Adipose tissue (tissue), 3 donors: ENCODE measurements at regions not wholly inside any gene's neighbourhood (a gene's known extent, or its start where the extent isn't known, plus 50 kb on each side); places are given as distances from the start of the nearest gene placed in this dataset.

ENCODE experiments used
- H3K27ac ChIP-seq: one replicate; pipeline ENCODE4 v1.5.1; 2013; ENCODE audit warnings: low read depth, low read length
- WGBS, 3 donors: extraction: QIAGEN DNeasy Blood & Tissue Kit; methylation state at CpG; one replicate each; pipeline ENCODE4 v1.1.7; 2013; 5-methylcytosine and 5-hydroxymethylcytosine counted together
- donor health status: healthy with polysubstance abuse.
- donor health status: Bipolar disorder and iron deficiency.
- donor health status: healthy.

GRCh38 chr2:144146076-144146475 is 373.8 kb downstream of the ZEB2 start:
- WGBS, 3 donors: 56 to 60% (median 58%) methylated on average over 1 of the region's 1 CpG
- H3K27ac ChIP-seq: no peak overlapping the region

- WGBS, 3 donors: 78 to 93% (median 82%) methylated on average over 4 of the region's 4 CpGs
- H3K27ac ChIP-seq: no peak overlapping the region
These were observed 376.4 kb downstream of the ZEB2 start for GRCh38 chr2:144143294-144144151.

- WGBS, 3 donors: 70 to 88% (median 75%) methylated on average over 3 of the region's 3 CpGs
- no peak overlapping the region for H3K27ac ChIP-seq
These were observed 379.0 kb downstream of the ZEB2 start for GRCh38 chr2:144140891-144141290.

- no peak overlapping the region for H3K27ac ChIP-seq
- WGBS, 3 donors: 87 to 92% (median 88%) methylated on average over 5 of the region's 5 CpGs
These were observed 382.1 kb downstream of the ZEB2 start for GRCh38 chr2:144137705-144138428.

GRCh38 chr2:144137272-144137671 is 382.6 kb downstream of the ZEB2 start:
- no peak overlapping the region for H3K27ac ChIP-seq
- 89 to 98% (median 96%) methylated on average over 1 of the region's 1 CpG for WGBS, 3 donors

GRCh38 chr2:144136297-144137010 is 383.5 kb downstream of the ZEB2 start:
- no peak overlapping the region for H3K27ac ChIP-seq
- 91 to 95% (median 95%) methylated on average over 4 of the region's 4 CpGs for WGBS, 3 donors

GRCh38 chr2:144133936-144134665 is 385.8 kb downstream of the ZEB2 start:
- no peak overlapping the region for H3K27ac ChIP-seq
- 63 to 81% (median 71%) methylated on average over 7 of the region's 7 CpGs for WGBS, 3 donors

GRCh38 chr2:144132357-144132756 is 387.6 kb downstream of the ZEB2 start:
- WGBS, 3 donors: 92 to 98% (median 95%) methylated on average over 2 of the region's 2 CpGs

GRCh38 chr2:144131042-144131441 is 388.9 kb downstream of the ZEB2 start:
- WGBS, 3 donors: 85 to 92% (median 90%) methylated on average over 5 of the region's 5 CpGs

More at GRCh38 chr2:144132357-144132756, 387.6 kb downstream of the ZEB2 start:
- no peak overlapping the region for H3K27ac ChIP-seq

GRCh38 chr2:144130551-144130950 is 389.4 kb downstream of the ZEB2 start:
- no peak overlapping the region for H3K27ac ChIP-seq

More at GRCh38 chr2:144131042-144131441, 388.9 kb downstream of the ZEB2 start:
- H3K27ac ChIP-seq: no peak overlapping the region

- 93 to 98% (median 93%) methylated on average over 1 of the region's 1 CpG for WGBS, 3 donors
- H3K27ac ChIP-seq: no peak overlapping the region
These were observed 391.7 kb downstream of the ZEB2 start for GRCh38 chr2:144128130-144128746.

GRCh38 chr2:144127693-144128092 is 392.2 kb downstream of the ZEB2 start:
- H3K27ac ChIP-seq: no peak overlapping the region
- 93 to 96% (median 95%) methylated on average over 2 of the region's 2 CpGs for WGBS, 3 donors

- no peak overlapping the region for H3K27ac ChIP-seq
- 94 to 95% (median 94%) methylated on average over 1 of the region's 1 CpG for WGBS, 3 donors
These were observed 393.6 kb downstream of the ZEB2 start for GRCh38 chr2:144126302-144126701.

- WGBS, 3 donors: 65 to 87% (median 81%) methylated on average over 2 of the region's 2 CpGs
- H3K27ac ChIP-seq: no peak overlapping the region
These were observed 394.2 kb downstream of the ZEB2 start for GRCh38 chr2:144125751-144126150.

- WGBS, 3 donors: 93 to 97% (median 93%) methylated on average over 4 of the region's 4 CpGs
- H3K27ac ChIP-seq: no peak overlapping the region
These were observed 395.0 kb downstream of the ZEB2 start for GRCh38 chr2:144124882-144125281.

- 94 to 97% (median 97%) methylated on average over 4 of the region's 4 CpGs for WGBS, 3 donors
- H3K27ac ChIP-seq: no peak overlapping the region
These were observed 399.4 kb downstream of the ZEB2 start for GRCh38 chr2:144120487-144120886.

GRCh38 chr2:144117086-144117485 is 402.8 kb downstream of the ZEB2 start:
- no peak overlapping the region for H3K27ac ChIP-seq
- 97 to 99% (median 98%) methylated on average over 3 of the region's 3 CpGs for WGBS, 3 donors

GRCh38 chr2:144115739-144116291 is 404.1 kb downstream of the ZEB2 start:
- no peak overlapping the region for H3K27ac ChIP-seq
- WGBS, 3 donors: 35 to 91% (median 89%) methylated on average over 1 of the region's 1 CpG
